Stimulated activated CD4-positive, alpha-beta T cell treated with anti-CD3 and anti-CD28 coated beads, Interleukin-15, amount 100 ng/mL, for 48 hours (primary cell): ENCODE measurements at regions not wholly inside any gene's neighbourhood (a gene's known extent, or its start where the extent isn't known, plus 50 kb on each side); places are given as distances from the start of the nearest gene placed in this dataset.

Experiments used
- DNase-seq, 2 donors: peaks; one replicate each; pipeline ENCODE4 v3.0.0-alpha.2; 2020; ENCODE audit warnings: low read depth in 2 of 2

DNA sequence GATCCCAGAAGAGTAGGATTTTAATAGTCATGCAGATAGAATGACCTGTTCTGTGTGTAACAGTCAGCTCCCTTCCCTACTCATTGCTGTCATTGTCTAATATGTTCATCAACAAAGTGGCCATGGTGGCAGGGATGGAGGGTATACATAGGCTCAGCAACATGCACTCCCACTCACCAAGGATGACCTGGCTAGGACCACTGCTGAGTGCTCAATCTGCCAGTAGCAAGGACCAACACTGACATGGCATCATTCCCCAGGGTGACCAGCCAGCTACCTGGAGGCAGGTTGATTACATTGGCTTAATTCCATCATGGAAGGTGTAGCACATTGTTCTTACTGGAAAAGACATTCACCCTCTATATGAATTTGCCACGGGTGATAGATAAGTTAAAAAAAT lies 401.7 kb upstream of the CELF4 start:
- no peak for DNase-seq

DNA sequence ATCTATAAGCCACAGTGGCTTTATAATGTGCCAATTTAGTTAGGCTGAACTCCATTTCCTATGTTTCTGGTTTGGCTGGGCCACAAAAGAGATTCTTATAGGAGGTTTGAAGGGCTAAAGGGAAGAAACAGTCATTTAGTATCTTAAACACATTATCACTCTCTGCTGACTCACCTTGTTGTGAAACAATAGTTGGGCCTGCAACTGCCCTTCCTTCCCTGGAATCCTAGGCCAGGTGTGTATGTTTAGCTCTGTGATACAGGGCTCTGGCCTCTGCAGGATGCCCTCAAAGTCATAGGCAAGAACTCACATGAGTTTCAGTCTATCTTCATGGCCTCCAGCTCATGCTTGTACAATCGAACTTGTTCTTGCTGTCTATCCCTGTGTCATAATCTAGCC lies 400.0 kb upstream of the CELF4 start:
- DNase-seq, result no peak

GRCh38 chr18:37964885-37965571 lies 399.4 kb upstream of the CELF4 start:
- DNase-seq, result no peak

DNA sequence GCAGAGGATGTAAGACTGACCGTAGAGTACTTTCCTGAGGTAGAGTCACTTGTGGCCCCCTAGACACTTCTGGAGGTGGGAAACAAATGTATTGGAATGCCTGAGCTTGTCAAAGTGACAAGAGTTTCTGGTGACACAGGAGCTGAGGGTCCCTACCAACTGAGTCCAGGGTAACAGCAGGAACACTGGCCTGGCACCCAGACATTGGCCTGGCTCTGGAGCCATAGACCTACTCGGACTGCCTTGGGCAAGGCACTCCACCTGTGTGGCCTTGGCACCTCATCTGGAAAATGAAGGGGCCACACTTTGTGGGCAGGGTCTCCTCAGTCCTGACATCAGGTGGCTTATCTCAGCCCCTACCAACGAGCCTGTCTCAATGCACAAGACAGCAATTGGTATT lies 398.2 kb upstream of the CELF4 start:
- no peak for DNase-seq

DNA sequence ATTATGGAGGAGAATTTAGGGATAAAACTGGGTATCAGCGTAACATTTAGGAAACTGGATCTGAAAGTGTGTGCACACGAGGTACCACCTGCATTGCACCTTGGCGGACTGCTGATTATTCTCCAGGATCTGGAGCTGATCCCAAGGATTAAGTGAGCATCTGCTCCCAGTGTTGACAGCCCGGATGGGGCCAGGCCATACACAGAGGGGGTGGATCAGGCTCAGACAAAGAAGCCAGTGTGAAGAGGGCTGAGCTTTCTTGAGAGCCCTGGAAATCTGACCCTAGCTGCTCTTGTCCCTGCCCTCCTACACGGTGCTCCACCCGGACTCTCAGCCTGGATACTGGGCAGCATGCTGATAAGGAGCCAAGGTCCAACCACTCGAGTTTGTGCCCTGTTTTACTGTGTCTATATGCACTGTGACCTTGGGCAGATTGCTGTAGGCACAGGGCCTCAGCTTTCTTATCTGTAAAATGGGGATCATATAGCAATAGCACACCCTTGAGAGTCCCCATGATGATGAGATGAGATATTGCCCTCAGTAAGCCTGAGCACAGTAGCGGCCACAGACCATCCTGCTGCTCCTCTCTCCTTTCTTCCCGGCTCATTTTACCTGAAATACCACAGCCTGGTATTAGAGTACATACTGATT lies 396.8 kb upstream of the CELF4 start:
- DNase-seq, result no peak

GRCh38 chr18:37958499-37958898 lies 392.9 kb upstream of the CELF4 start:
- no peak for DNase-seq

DNA sequence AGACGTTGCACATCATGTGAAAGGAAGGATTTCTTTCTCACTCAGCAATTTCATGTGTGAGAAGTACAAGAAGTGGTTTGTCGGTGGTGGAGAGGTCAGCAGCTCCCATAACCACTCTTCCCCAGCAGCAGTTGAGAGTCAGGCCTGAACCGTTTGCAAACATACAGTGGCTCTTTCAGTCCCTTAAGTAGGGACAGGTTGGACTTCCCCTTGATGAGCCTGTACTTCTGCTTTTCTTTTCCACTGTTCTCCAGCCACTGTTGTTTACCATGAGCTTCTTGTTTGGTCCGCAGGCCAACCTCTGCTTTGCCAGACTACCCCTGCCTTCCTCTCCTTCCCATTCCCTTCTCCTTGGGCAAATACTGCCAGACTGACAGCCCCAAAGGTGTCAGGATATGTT lies 391.3 kb upstream of the CELF4 start:
- no peak for DNase-seq

- no peak for DNase-seq
These were observed 390.4 kb upstream of the CELF4 start for GRCh38 chr18:37956020-37956419.

- no peak for DNase-seq
These were observed 389.6 kb upstream of the CELF4 start for GRCh38 chr18:37955201-37955600.

- no peak for DNase-seq
These were observed 388.3 kb upstream of the CELF4 start for GRCh38 chr18:37953876-37954275.

DNA sequence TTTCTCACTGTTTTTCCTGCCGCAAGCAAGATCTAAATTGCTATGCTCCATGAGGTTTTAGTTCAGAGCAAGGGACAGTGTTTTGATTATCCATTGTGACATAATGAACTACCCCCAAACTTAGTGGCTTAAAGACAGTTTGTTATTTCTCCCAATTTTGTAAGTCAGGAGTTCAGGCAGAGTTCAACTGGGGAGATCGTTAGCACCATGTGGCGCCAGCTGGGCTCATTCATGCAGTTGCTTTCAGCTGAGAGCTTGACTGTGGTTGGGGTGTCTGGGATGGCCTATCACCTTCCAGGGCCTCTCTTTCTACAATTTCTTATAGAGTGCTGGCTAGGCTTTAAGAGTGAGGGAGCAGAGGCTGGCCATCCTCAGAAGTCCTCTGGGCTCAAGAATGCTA lies 382.9 kb upstream of the CELF4 start:
- no peak for DNase-seq

GRCh38 chr18:37946324-37946723 lies 380.7 kb upstream of the CELF4 start:
- DNase-seq, result no peak

DNA sequence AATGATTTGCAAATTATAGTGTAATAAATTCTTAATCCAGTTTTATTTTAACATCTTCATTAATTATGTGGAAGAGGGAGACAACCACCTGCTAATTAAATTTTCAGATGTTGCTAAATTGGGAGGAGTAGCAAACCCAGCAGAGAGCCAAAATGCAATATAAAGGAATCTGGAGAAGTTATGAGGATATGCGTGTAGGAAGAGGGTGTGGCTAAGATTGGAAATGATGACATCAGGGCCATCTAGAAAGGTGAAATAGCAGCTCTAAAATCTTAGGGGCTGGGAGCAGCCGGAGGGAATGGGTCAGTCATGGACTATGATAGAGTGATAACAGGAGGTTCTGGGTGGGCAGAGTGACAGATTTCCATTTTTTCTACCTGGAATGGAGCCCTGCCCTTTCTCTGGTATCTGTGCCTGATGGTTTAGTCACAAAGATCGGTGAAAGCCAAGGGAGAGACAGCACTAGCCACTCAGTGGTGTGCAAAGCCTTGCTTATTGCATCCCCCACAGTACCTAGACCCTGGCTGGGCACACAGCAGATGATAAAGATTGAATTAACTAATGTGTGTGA lies 379.2 kb upstream of the CELF4 start:
- DNase-seq, result no peak

GRCh38 chr18:37937287-37937686 lies 371.7 kb upstream of the CELF4 start:
- DNase-seq, result no peak

DNA sequence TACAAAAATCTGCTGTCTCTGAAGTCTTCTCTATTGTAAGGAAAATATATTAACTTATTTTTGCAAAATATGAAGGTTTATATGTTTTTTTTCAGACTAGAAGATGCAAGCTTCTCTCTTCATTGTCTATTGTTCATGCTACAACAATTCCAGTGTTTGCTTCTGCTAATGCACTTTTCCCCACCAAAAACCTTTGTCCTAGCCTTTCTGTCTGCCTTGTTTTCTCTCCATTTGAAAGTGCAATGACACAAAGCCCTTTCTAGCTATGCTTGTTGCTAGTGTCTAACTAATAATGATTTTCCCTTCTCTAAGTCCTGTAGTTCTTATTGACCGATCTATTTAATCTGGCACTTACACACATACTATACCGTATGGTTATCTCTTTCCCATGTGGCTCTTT lies 369.5 kb upstream of the CELF4 start:
- DNase-seq, result no peak

DNA sequence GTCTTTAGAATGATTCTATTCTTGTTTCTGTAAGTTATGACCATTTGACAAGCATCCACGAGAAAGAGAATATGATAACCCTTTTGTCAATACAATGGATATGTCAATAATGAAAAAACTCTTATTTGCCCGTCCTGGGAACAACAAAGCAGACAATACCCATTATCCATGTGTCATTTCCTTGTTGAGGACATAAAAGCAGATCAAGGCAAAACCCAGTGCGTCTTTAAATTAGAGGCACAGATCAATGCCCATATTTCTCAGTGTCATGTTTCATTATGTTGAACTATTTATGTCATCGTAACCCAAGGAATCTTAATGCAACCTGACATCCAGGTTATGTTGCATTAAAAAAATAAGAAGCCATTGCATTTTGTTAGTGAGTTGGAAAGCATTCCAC lies 365.0 kb upstream of the CELF4 start:
- DNase-seq, result no peak

DNA sequence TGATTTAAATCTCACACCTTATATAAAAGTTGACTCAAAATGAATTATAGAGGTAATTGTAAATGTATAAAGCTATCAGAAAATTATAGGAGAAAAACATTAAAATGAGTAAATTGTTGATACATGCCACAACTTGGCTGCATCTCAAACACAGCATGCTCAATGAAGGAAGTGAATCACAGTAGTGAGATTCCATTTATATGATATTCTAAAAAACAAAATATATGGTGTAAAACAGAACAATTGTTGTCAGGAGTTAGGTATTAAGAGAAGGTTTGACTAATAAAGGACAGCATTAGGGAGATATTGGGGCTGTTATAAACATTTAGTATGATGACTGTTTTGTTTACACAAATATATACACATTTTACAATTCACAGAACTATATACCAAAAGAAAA lies 356.6 kb upstream of the CELF4 start:
- no peak for DNase-seq

DNA sequence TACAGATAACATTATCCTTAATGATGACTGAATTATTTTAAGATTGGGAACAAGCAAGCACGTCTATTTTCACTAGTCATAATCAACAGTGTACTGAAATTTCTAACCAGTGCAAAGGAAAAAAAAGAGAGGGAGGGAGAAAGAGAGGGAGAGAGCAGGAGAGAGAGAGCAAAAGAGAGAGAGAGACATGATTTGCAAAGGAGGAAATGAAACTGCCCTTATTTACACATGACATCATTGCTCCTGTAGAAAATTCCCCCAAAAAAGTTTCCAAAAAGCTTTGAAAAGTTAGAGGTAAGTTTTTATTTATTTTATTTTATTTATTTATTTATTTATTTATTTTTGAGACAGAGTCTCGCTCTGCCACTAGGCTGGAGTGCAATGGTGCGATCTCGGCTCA lies 355.3 kb upstream of the CELF4 start:
- DNase-seq, result no peak

GRCh38 chr18:37913051-37913450 lies 347.5 kb upstream of the CELF4 start:
- no peak for DNase-seq

DNA sequence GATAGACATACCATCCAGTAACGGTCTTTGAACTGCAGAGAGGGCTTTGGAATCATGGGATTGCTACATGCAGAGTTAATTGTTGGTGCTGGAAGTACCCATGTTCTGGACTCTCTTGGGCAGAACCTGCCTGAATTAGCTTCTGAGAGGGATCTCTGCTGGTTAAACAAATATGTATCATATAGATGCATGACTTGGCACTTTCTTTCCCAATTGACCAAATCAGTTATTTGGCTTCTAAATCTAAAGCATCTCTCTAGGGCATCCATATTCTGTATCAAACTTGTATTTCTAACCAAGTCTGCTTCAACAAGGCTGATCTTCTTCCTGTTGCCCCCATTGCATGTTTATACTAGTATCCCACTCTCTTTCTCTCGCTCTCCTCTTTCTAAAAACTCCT lies 336.7 kb upstream of the CELF4 start:
- no peak for DNase-seq

DNA sequence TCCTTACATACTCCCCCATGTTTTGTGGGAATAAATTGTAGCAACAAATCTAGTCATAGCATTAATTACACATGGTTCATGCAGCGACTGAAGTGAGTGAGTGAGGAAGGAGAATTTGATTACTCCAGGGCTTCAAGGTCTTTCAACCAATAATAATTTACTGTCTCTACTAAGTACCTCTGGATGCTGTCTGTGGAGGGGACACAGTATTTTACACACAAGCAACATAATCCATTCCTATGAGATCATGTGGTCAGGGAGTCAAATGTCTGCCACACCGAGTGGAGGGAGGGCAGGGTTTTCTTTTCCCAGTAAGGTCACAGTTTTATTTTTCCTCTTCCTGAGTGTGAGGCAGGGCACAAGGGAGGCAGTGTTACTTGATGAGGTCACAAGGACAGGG lies 334.7 kb upstream of the CELF4 start:
- no peak for DNase-seq

DNA sequence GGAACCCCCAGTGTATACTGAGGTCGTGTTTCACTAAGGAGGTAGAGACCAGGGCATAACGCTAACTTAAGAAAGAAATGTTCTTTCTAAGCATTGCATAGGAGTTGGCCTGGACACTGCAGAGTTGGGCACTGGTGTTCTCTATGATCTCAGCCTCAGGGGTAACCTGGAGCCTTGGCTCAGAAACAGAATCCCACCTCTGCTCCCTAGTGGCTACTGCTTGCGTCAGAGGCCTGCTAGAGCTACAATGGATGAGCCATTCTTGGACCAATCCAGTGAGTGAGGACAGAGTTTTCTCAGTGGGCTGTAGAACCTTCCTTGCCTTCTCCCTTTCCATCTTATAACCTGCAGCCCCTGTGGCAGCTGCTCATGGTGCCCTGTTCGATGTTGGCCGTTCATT lies 324.4 kb upstream of the CELF4 start:
- no peak for DNase-seq

- no peak for DNase-seq
These were observed 309.1 kb upstream of the CELF4 start for GRCh38 chr18:37874721-37875120.

DNA sequence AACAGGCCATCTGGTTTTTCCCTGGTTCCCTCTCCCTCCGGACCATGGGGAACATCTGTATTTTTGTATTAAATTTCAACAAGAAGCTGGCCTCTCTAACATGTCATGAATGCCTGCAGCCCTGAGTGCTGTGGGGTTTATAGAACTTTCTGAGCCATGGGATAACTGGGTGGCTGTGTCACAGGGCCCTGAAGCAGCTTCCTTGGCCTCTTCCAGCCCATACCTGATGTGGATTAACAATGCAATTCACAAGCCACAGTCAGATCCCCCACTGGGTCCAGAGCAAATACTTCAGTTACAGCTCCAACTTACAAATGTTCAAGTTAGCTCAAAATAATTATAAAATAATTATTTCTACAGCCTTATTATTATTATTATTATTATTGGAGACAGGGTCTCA lies 307.8 kb upstream of the CELF4 start:
- DNase-seq, result no peak
